Lower leg skin (tissue), 4 donors: ENCODE measurements at regions not wholly inside any gene's neighbourhood (a gene's known extent, or its start where the extent isn't known, plus 50 kb on each side); places are given as distances from the start of the nearest gene placed in this dataset.

Source experiments
- DNase-seq, 2 donors: peaks; one replicate each; pipeline ENCODE4 v3.0.0-alpha.2; 2019; ENCODE audit warnings: low spot score in 2 of 2
- H3K4me3 ChIP-seq: fragments of 200-600 bp; sonication (generic); 2 replicates; pipeline ENCODE4 v1.5.1; 2017; ENCODE audit warnings: mild to moderate bottlenecking, low read depth; ENCODE audit not compliant: poor library complexity, severe bottlenecking
- POLR2A ChIP-seq, 2 donors: fragments of 450-650 bp; IDR thresholded peaks; one replicate each; pipeline ENCODE4 v1.6.1; 2016 to 2017; ENCODE audit warnings: antibody characterized with exemption in 2 of 2, mild to moderate bottlenecking in 1 of 2, moderate library complexity in 1 of 2
- WGBS, 2 donors: methylation state at CpG; one replicate each; pipeline ENCODE4 v1.1.5; 2018; 5-methylcytosine and 5-hydroxymethylcytosine counted together
- intact Hi-C: fragments of 100-400 bp; cut with DNase I; formaldehyde crosslinking; loops from one replicate; pipeline ENCODE4 v1.15.0; 2023; ENCODE audit warnings: low total_unique reads
- TF ChIP-seq, protein P1 (sequence below), 3 donors: fragments of 450-650 bp; IDR thresholded peaks; one replicate each; pipeline ENCODE4 v1.5.1; 2016; ENCODE audit warnings: antibody characterized with exemption in 3 of 3, mild to moderate bottlenecking in 3 of 3, moderate library complexity in 2 of 3

DNA sequence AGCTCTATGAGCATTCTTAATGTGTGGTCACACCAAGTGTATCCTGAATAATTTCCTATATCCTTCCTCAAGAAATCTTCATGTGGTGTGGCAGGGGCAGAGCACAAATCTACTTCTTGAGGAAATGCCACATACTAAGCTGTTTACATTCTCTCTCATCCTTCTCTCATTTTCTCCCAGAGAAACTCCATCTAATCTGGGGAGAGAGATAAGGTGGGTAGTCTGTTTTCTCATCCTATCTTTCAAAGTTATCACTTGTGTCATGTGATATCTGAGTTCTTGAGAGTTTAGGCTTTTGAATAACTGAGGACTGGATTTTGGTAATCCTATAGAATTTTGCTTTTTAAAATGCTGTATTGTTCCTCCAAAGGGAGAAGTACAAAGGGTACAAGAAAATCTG is 141.9 kb upstream of the LRRC7 start:
- TF ChIP-seq, protein P1, sequence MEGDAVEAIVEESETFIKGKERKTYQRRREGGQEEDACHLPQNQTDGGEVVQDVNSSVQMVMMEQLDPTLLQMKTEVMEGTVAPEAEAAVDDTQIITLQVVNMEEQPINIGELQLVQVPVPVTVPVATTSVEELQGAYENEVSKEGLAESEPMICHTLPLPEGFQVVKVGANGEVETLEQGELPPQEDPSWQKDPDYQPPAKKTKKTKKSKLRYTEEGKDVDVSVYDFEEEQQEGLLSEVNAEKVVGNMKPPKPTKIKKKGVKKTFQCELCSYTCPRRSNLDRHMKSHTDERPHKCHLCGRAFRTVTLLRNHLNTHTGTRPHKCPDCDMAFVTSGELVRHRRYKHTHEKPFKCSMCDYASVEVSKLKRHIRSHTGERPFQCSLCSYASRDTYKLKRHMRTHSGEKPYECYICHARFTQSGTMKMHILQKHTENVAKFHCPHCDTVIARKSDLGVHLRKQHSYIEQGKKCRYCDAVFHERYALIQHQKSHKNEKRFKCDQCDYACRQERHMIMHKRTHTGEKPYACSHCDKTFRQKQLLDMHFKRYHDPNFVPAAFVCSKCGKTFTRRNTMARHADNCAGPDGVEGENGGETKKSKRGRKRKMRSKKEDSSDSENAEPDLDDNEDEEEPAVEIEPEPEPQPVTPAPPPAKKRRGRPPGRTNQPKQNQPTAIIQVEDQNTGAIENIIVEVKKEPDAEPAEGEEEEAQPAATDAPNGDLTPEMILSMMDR (IDR thresholded peaks at IDR 0.05) = no peak
- TF ChIP-seq POLR2A (IDR thresholded peaks at IDR 0.05) = no peak
- intact Hi-C loops = no loop called here
- H3K4me3 ChIP-seq = no peak overlapping the region
- no peak for DNase-seq

DNA sequence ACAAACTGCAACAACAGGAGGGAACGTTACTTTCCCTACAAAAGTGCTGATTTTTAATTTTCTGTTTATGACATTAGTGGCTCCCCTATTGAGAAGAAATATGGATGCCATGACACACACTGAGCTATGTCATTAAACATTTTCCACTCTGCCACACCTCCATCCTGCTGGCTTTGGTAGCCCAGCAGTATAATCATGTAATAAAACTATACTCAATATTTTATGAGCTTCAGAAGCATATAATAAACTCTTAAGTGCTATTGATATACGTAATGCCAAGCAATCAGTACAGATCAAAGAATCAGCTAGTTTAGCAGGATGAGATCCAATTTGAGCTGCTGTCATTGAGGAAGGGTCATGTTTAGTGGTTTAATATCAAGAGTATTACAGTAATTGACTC is 141.3 kb upstream of the LRRC7 start:
- H3K4me3 ChIP-seq = no peak overlapping the region
- TF ChIP-seq, protein P1 (IDR thresholded peaks at IDR 0.05) = no peak
- no peak for TF ChIP-seq POLR2A (IDR thresholded peaks at IDR 0.05)
- intact Hi-C loops = no loop called here
- no peak for DNase-seq
- 66 to 71% methylated on average over 2 of the region's 2 CpGs for WGBS, 2 donors

DNA sequence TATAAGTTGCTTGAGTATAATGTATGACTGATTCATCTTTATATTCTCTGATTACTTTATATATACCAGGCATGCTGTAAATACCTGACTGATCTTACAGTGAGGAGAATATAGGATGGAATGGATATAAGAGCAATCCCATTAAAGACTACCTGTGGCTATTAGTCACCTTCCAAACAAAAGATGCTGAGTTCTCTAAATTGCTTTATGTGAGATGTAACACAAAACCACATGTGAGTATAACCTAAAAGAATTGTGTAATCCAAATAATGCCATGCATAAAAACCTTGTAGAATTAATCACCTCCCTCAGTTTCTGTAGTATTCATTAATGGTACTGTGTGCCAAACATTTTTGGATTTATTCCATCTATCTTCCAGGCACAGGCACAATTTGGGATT is 134.6 kb upstream of the LRRC7 start:
- no peak overlapping the region for H3K4me3 ChIP-seq
- TF ChIP-seq POLR2A (IDR thresholded peaks at IDR 0.05) = no peak
- TF ChIP-seq, protein P1 (IDR thresholded peaks at IDR 0.05) = no peak
- intact Hi-C loops = no loop called here
- no peak for DNase-seq

DNA sequence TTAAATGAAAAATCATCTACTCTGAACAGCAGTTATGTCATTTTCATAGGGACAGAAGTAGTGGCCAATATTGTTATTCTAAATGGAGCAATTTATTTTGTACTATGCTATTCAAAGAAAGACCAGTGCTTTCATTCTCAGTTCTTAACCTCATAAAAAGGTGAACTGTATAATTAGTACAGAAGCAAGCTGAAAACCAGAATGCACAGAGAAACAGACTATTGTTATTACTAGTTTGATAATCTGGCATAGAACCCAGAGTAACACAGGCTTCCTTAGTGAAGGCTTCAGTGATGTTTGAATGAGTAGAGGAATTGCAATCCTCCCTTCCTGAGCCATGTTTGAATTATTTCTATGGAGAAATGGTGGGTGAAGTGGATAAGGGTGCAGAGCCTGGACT is 131.6 kb upstream of the LRRC7 start:
- TF ChIP-seq POLR2A (IDR thresholded peaks at IDR 0.05) = no peak
- TF ChIP-seq, protein P1 (IDR thresholded peaks at IDR 0.05) = no peak
- DNase-seq = no peak
- intact Hi-C loops = no loop called here
- H3K4me3 ChIP-seq = no peak overlapping the region

DNA sequence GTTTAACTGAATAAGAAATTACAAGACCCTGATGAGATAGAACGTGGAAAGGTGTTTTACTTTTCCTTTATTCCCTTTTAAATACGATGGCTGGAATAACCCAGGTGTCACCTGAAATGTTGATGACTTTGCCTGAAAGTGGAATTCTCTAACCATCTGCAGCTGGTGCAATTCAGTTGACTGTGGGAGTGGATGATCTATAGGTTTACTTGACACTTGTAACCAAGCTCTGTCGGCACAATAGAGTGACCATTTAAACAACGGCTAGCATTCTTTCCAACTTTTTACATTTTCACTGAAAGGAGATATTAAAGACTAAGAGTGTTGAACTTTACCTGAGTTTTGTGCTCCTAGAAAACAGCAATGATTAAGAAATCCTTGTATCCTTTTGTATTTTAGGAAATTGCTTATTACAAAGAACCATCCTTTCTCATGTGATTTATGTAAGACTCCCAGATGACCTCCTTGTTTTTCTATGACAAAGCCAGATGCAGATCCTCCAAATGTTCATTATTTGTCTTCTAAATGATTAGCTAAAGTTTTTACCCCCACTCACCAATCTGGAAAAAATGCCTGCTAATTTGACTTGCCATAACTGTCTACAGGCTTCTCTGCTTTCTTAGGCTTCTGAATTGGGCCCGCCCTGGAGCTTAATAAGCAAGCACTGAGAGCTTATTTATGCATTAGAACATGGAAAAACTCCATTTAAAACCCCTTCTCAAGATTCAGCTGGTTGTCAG is 129.5 kb upstream of the LRRC7 start:
- TF ChIP-seq POLR2A (IDR thresholded peaks at IDR 0.05) = no peak
- TF ChIP-seq, protein P1 (IDR thresholded peaks at IDR 0.05) = no peak
- DNase-seq = no peak
- WGBS, 2 donors = 52 to 56% methylated on average over 5 of the region's 5 CpGs
- intact Hi-C loops = no loop called here
- no peak overlapping the region for H3K4me3 ChIP-seq

DNA sequence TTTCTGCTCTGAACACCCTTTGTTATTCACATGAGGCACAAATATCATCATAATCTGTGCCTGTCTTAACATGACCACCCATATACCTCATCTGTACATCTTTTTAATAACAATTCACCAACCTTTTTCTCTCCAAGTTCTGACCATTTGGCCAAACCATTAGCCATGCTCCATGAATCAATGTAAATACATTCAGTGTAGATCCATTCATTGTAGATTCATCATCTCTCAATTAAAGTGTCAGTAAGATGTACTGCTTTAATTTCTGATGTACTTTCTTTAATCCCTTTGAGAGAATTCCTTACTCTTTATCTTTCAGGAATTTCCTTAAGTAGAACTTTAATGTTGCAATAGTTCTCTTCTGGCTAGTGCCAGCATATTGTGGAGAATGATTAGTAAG is 126.2 kb upstream of the LRRC7 start:
- no peak overlapping the region for H3K4me3 ChIP-seq
- DNase-seq = no peak
- intact Hi-C loops = no loop called here
- no peak for TF ChIP-seq POLR2A (IDR thresholded peaks at IDR 0.05)
- TF ChIP-seq, protein P1 (IDR thresholded peaks at IDR 0.05) = no peak
